GM21423 (cell line): ENCODE measurements at regions not wholly inside any gene's neighbourhood (a gene's known extent, or its start where the extent isn't known, plus 50 kb on each side); places are given as distances from the start of the nearest gene placed in this dataset.

Source experiments
- ATAC-seq: cut with Tn5 transposase; IDR thresholded peaks from one replicate; pipeline ENCODE4 v1.9.1; 2021; ENCODE audit warnings: mild to moderate bottlenecking, moderate library complexity; ENCODE audit not compliant: unreplicated experiment

- ATAC-seq, result no peak
Observed at GRCh38 chr6:22221630-22222029, 75.2 kb downstream of the PRL start.

DNA sequence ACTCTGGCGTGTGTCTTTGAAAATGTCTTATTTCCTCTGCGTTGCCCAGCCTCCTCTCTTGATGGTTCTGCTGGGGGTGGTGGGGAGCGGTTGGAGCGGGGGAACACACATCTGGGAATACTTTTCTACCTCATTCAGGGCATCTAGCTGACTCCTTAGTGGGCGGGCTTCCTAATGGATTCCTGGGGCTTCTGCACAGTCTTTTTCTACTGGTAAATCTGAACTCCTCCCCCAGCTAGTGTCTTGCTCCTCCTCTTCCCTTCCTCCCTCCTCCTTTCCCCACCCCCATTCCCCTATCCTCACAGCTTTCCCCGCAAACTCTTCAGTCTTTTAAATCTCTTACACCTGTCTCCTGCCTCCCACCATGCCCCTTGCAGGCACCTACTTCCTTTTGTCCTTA is 74.4 kb downstream of the PRL start:
- ATAC-seq, result no peak

- no peak for ATAC-seq
Observed at GRCh38 chr6:22227824-22228610, 68.8 kb downstream of the PRL start.

GRCh38 chr6:22231050-22231449 is 65.8 kb downstream of the PRL start:
- ATAC-seq, result no peak

DNA sequence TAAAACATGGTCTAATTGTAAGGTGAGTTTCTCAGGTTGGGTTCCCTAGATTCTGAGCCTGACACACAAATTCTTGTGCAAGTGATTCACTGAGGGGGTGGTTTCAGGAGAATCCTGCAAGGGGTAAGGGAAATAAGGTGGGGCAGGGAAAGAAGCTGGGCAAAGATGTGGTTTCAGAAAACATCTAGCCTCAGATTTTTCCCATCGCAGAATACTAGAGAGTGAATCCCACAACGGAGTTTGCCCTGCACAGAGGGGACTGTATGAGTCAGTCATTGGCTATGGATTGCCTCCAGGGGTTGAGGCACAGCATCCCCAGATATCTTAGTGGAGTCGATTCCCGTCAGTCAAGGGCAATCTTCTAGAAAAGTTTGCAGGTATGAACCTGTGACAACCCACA is 65.2 kb downstream of the PRL start:
- ATAC-seq, result no peak

DNA sequence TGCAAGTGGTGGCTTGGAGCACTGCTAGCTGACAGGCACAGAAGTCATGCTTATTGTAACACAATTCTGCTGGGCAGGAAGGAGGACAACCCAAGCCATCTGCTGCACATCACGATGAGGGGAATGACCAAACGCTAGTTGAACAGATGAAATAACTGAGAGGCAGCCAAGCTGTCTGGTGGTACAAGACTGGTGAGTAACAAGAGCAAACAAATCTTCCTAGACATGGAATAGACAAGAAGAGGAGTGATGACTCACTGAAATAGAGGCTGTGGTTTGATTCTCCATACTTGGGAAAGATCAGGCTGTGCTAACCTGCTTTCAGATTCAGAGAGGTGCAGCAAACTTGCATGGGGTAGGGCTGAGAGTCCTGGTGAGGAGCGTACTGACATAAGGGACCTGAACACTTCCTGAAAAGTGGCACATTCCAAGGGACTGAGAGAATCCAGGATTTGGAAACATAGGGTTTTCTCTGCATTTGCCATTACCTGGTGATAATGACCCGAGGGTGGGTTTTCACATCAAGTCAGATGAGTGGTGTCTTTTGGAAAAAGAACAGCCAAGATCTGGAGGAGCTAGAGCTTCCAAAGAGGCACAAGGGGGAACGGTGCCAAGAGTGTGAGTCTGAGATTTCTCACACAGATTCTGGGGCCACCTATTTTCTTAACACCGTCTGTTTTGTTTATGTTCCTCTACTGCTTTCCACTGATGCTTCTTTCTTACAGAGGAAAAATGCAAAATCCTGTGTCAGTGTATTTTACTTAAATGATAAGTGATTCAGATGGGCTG is 60.0 kb downstream of the PRL start:
- no peak for ATAC-seq
